ENCODE measurements at regions not wholly inside any gene's neighbourhood (a gene's known extent, or its start where the extent isn't known, plus 50 kb on each side); places are given as distances from the start of the nearest gene placed in this dataset.

DNA sequence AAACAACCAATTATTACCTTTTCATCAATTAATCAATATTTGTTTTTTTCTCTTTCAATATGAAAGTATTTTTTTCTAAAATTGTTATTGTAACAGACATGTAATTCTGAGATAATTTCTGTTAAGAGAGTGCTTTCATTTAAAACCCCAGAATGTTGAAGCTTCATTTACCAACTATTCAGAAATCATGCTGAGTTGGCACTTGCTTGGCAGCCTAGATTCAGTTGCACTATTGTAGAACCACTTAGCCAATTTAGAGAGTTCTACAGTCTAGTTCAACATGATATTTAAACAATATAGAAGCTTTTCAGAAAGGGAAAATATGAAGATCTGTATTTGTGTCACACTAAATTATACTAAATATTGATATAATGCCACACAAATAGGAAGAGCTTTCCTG is 56.1 kb upstream of the NKAIN2 start:
- TF ChIP-seq, protein P1, sequence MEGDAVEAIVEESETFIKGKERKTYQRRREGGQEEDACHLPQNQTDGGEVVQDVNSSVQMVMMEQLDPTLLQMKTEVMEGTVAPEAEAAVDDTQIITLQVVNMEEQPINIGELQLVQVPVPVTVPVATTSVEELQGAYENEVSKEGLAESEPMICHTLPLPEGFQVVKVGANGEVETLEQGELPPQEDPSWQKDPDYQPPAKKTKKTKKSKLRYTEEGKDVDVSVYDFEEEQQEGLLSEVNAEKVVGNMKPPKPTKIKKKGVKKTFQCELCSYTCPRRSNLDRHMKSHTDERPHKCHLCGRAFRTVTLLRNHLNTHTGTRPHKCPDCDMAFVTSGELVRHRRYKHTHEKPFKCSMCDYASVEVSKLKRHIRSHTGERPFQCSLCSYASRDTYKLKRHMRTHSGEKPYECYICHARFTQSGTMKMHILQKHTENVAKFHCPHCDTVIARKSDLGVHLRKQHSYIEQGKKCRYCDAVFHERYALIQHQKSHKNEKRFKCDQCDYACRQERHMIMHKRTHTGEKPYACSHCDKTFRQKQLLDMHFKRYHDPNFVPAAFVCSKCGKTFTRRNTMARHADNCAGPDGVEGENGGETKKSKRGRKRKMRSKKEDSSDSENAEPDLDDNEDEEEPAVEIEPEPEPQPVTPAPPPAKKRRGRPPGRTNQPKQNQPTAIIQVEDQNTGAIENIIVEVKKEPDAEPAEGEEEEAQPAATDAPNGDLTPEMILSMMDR (IDR thresholded peaks at IDR 0.05; ENCODE audit: low read depth, low read length): no peak
- no peak for DNase-seq (ENCODE audit: extremely low read depth, low read depth)

DNA sequence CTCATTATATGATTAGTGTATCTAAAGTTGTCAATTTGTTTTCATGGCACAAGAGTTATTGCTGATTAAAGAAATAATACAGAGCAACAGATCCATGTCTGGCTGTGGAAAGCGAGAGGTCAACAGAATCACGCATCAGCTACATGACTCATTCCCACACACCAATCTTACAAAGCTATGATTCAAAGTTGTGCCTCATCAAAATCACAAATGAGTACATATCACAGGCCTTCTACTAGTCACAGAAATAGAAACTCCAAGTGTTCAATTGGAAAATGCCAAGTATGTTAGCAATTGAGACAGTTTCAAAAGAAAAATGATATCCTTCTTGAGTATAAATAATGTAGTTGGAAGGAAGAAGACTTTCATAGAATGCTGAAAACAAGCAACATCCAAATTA is 57.8 kb upstream of the NKAIN2 start:
- TF ChIP-seq, protein P1 (IDR thresholded peaks at IDR 0.05; ENCODE audit: low read depth, low read length): no peak
- DNase-seq (ENCODE audit: extremely low read depth, low read depth): no peak

DNA sequence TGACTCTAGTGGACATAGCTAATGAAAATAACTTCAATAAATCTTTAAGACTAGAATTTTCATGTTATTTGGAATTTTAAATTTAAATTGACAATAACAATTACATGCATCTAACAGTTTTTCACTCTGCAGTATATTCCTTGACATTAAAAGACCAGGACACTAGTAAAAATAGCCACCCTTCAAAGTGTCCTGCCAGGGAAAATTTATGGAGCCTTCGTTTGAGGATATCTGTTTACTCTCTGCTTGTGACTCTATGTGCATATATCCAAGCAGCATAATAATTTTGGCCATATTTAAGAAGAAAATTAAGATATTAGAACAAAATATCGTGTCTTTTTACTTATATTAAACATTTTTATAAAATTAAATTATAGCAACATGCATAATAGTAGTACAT is 58.8 kb upstream of the NKAIN2 start:
- no peak for DNase-seq (ENCODE audit: extremely low read depth, low read depth)
- TF ChIP-seq, protein P1 (IDR thresholded peaks at IDR 0.05; ENCODE audit: low read depth, low read length): no peak

DNA sequence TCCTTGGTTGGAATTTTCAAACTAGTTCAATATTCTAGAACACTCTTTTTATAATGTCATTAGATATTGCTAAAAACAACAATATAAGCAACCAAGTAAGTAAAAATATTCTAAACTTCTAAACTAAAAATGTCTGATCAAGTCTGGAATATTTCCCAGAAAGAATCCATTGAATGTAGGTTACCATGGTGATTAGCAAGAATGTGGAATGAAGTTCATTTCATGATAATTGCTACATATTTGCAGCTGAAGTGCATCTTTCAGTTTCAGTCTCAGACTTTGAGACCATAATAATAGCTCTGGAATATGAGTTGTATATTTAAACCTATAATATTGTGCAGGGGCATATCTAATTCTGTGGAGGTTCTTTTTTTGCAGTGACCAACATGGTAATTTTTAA is 61.0 kb upstream of the NKAIN2 start:
- no peak for DNase-seq (ENCODE audit: extremely low read depth, low read depth)
- TF ChIP-seq, protein P1 (IDR thresholded peaks at IDR 0.05; ENCODE audit: low read depth, low read length): no peak

DNA sequence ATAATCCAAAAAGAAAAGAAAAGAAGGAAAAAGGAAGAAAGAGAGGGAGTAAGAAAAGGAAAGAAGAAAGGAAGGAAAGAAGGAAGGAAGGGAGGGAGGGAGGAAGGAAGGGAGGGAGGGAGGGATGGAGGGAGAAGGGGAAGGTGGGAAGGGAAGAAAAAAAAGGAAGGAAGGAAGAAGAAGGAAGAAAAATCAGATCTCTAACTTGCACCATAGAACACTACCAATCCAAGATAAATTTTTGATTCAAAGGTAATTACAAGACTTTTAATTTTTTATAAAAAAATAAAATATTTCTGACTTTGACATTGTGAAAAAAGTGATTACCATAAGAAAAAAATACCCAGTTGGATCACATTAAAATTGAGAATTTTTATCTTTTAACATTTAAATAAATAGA is 70.5 kb upstream of the NKAIN2 start:
- TF ChIP-seq, protein P1 (IDR thresholded peaks at IDR 0.05; ENCODE audit: low read depth, low read length): no peak
- DNase-seq (ENCODE audit: extremely low read depth, low read depth): no peak

DNA sequence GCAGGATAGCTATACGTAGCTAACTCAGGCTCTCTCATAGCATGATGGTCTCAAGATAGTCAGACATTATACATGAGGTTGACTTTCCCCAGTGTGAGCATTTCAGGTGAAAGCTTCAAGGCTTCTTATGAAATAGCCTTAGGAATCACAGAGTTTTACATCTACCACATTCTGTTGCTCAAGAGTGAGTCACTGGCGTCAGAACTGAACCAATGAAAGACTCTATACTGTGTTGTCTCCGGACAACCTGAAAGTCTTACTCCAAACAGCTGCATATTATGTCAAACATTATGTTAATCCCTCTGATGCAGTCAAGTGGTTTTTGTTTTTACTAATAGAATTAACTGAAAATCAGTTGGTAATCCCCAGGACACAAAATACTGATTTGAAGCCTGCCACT is 79.8 kb upstream of the TRDN start:
- no peak for DNase-seq (ENCODE audit: extremely low read depth, low read depth)
- TF ChIP-seq, protein P1 (IDR thresholded peaks at IDR 0.05; ENCODE audit: low read depth, low read length): no peak

DNA sequence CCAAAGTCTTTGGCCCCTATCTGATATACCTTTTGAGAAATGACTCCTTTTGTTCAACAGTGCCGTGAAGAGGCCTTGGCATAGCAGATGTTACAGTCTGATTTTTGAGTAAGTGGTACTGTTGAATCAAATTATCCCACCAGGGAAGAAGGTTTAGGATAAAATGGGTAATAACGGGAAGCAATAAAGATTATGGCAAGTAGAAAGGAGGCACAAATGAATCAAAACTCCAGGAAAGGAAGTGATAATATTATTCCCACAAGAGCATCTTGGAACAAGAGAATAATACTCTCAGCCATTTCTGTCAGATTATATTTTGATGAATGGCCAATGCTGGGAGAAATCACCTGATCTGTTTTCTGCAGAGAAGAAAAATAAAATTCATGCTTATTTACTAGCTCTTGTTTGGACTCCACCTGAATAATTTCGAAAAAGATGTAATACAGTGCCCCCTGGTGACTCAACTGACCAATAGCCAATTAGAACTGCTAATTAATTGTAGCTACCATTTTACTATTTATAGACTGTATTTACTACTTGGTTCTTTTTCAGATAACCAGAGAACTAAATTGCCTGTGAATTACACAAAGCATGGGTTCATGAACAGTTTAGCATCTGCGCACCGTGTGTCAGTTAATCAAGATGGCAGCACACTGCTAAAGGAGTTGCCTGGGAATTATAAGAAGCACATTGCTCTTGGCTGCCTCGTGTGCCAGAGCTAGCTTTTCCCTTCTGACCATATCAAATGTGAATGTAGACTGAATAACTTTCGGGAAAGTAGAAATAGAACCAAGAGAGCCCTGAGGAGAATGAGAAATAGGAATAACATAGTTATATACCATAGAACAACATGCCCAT is 78.5 kb upstream of the TRDN start:
- TF ChIP-seq, protein P1 (IDR thresholded peaks at IDR 0.05; ENCODE audit: low read depth, low read length): peak; percentile 39
- DNase-seq (ENCODE audit: extremely low read depth, low read depth): peak; percentile 1

Measured in AG09319 (cell line).